Neuronal stem cell (in vitro differentiated cells): ENCODE measurements at regions not wholly inside any gene's neighbourhood (a gene's known extent, or its start where the extent isn't known, plus 50 kb on each side); places are given as distances from the start of the nearest gene placed in this dataset.
"Not testable (repeated sequence)": the region's sequence is repeated elsewhere in the genome, so short reads cannot be mapped to it uniquely, and the experiment has no call there.

Experiments used
- DNase-seq: peaks from one replicate; pipeline ENCODE4 v3.0.0-alpha.2; 2013; ENCODE audit warnings: low spot score
- H2AFZ ChIP-seq: one replicate; pipeline ENCODE4 v1.6.1; 2013; ENCODE audit warnings: mild to moderate bottlenecking, low read length, inconsistent platforms
- H2AK5ac ChIP-seq: 2 replicates; pipeline ENCODE4 v1.6.1; 2013; ENCODE audit warnings: low read depth, mild to moderate bottlenecking, inconsistent platforms, low read length, moderate library complexity, mixed read lengths
- H2BK120ac ChIP-seq: 2 replicates; pipeline ENCODE4 v1.6.1; 2013; ENCODE audit warnings: low read depth, mild to moderate bottlenecking, inconsistent platforms, low read length, moderate library complexity, mixed read lengths
- H2BK12ac ChIP-seq: one replicate; pipeline ENCODE4 v1.6.1; 2013; ENCODE audit warnings: low read length, inconsistent platforms
- H2BK15ac ChIP-seq: 2 replicates; pipeline ENCODE4 v1.6.1; 2013; ENCODE audit warnings: mild to moderate bottlenecking, low read length, inconsistent platforms, mixed read lengths
- H2BK5ac ChIP-seq: one replicate; pipeline ENCODE4 v1.6.1; 2013; ENCODE audit warnings: inconsistent platforms, mild to moderate bottlenecking, low read length, moderate library complexity
- H3K14ac ChIP-seq: one replicate; pipeline ENCODE4 v1.6.1; 2013; ENCODE audit warnings: low read length, inconsistent platforms
- H3K18ac ChIP-seq: 2 replicates; pipeline ENCODE4 v1.6.1; 2013; ENCODE audit warnings: low read length, inconsistent platforms
- H3K23ac ChIP-seq: 2 replicates; pipeline ENCODE4 v1.6.1; 2013; ENCODE audit warnings: low read depth, mild to moderate bottlenecking, mixed read lengths, low read length, inconsistent platforms; ENCODE audit not compliant: poor library complexity
- H3K27ac ChIP-seq: replicated peaks from 3 replicates; pipeline ENCODE4 v1.5.1; 2013; ENCODE audit warnings: low read length, inconsistent platforms
- H3K27me3 ChIP-seq, 3 experiments: 2 replicates each; pipeline ENCODE4 v1.6.1; 2013; ENCODE audit warnings: low read length in 3 of 3, mild to moderate bottlenecking in 2 of 3, inconsistent platforms in 1 of 3, low read depth in 1 of 3, mixed read lengths in 1 of 3, moderate library complexity in 1 of 3; ENCODE audit not compliant: control insufficient read depth in 3 of 3, insufficient read depth in 3 of 3
- H3K36me3 ChIP-seq, 2 donors: replicated peaks in 1 of 2; 2 replicates each; pipeline ENCODE4 v1.6.1; 2013; ENCODE audit warnings: low read length in 2 of 2; ENCODE audit not compliant: control insufficient read depth in 2 of 2, insufficient read depth in 2 of 2
- H3K4ac ChIP-seq: 2 replicates; pipeline ENCODE4 v1.6.1; 2013; ENCODE audit warnings: inconsistent platforms, mild to moderate bottlenecking, low read length, moderate library complexity
- H3K4me1 ChIP-seq, 2 donors: 1 replicate in 1 of 2; 2 replicates in 1 of 2; pipeline ENCODE4 v1.6.1; 2013; ENCODE audit warnings: low read length in 2 of 2, low read depth in 1 of 2; ENCODE audit not compliant: control insufficient read depth in 2 of 2, insufficient read depth in 1 of 2
- H3K4me2 ChIP-seq: one replicate; pipeline ENCODE4 v1.6.1; 2013; ENCODE audit warnings: mild to moderate bottlenecking, low read length, inconsistent platforms; ENCODE audit not compliant: insufficient read depth, poor library complexity, severe bottlenecking
- H3K4me3 ChIP-seq, 2 donors: 2 replicates each; pipeline ENCODE4 v1.5.1; 2013; ENCODE audit warnings: low read length in 2 of 2, mild to moderate bottlenecking in 2 of 2, inconsistent platforms in 1 of 2, moderate library complexity in 1 of 2
- H3K79me1 ChIP-seq: one replicate; pipeline ENCODE4 v1.6.1; 2013; ENCODE audit warnings: low read depth, mild to moderate bottlenecking, inconsistent platforms, low read length, moderate library complexity
- H3K9ac ChIP-seq: one replicate; pipeline ENCODE4 v1.6.1; 2013; ENCODE audit warnings: mild to moderate bottlenecking, low read depth, low read length, inconsistent platforms; ENCODE audit not compliant: poor library complexity
- H3K9me3 ChIP-seq, 2 donors: replicated peaks in 1 of 2; 2 replicates each; pipeline versions ENCODE3 to v1.6.1; 2013; ENCODE audit warnings: low read length in 2 of 2, mild to moderate bottlenecking in 2 of 2, inconsistent platforms in 1 of 2, low read depth in 1 of 2, mixed read lengths in 1 of 2, moderate library complexity in 1 of 2; ENCODE audit not compliant: control insufficient read depth in 2 of 2, insufficient read depth in 1 of 2
- H4K8ac ChIP-seq: one replicate; pipeline ENCODE4 v1.6.1; 2013; ENCODE audit warnings: low read depth, mild to moderate bottlenecking, inconsistent platforms, low read length, moderate library complexity
- H4K91ac ChIP-seq: one replicate; pipeline ENCODE4 v1.6.1; 2013; ENCODE audit warnings: low read length, low read depth, mild to moderate bottlenecking, inconsistent platforms; ENCODE audit not compliant: poor library complexity
- WGBS, 2 donors: extraction: QIAGEN DNeasy Blood & Tissue Kit; methylation state at CpG; one replicate each; pipeline ENCODE4 v1.1.7; 2013; ENCODE audit warnings: missing lambda C conversion rate in 2 of 2, mixed read lengths in 1 of 2; ENCODE audit not compliant: insufficient read length in 2 of 2, insufficient replicate concordance in 1 of 2; ENCODE audit errors: extremely low coverage in 2 of 2; 5-methylcytosine and 5-hydroxymethylcytosine counted together

GRCh38 chr16:31676731-31677130 lies 149.0 kb downstream of the AHSP start:
- Histone ChIP-seq H3K14ac (no peak overlapping the region), H2BK12ac (no peak overlapping the region), H3K4me2 (no peak overlapping the region), H3K9me3 (peaks cover 0 to 29% of the 10 kb centered on the region in 2 donors), H3K27me3 (no peaks in the 10 kb centered on the region), H3K4ac (no peak overlapping the region), H3K4me1 (no peaks in the 10 kb centered on the region), H4K91ac (no peak overlapping the region), H3K36me3 (no peaks in the 10 kb centered on the region), H4K8ac (no peak overlapping the region), H3K18ac (no peak overlapping the region), H2AFZ (no peak overlapping the region), H2AK5ac (no peak overlapping the region), H3K79me1 (no peaks in the 10 kb centered on the region), H3K9ac (no peak overlapping the region), H2BK120ac (no peak overlapping the region), H3K23ac (no peak overlapping the region), H2BK5ac (no peak overlapping the region), H3K27ac (no peak overlapping the region), H3K4me3 (no peak overlapping the region), H2BK15ac (no peak overlapping the region)
- no peak for DNase-seq

DNA sequence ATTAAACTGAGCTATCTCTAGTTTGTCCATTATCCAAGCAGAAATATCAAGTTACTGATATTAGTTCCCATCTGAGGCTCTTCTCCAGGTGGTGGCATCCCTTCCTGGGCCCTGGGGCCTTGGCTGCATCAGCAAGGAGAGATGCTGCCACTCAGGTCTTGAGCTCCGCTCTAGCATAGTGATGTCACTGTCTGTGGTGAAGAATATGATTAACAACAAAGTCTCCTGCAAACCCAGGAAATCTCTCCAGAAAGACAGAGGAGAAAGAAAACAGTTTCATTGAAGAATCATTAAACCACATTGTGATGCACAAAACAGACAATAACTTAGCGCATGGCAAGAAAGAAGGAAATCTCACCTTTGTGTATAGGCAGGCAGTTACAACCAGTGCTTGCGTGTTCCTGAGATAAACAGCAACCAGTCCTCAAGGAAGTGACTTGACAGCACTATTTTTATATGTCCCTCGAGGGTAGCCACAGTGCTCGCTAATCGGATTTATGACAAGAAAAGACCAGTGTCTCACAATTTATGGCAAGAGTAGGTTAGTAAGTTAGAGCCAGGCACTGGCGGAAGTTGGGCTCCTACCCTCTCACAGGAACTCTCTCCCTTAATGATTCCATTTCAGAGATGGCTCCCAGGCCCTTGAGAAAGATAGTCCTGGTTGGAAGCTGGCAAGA lies 151.1 kb downstream of the AHSP start:
- Histone ChIP-seq H3K4me2 (no peak overlapping the region), H2BK15ac (no peak overlapping the region), H2BK5ac (no peak overlapping the region), H2AFZ (no peak overlapping the region), H2BK120ac (no peak overlapping the region), H3K27me3 (no peaks in the 10 kb centered on the region), H3K27ac (no peak overlapping the region), H3K23ac (no peak overlapping the region), H4K91ac (no peak overlapping the region), H4K8ac (no peak overlapping the region), H3K9ac (no peak overlapping the region), H3K4ac (no peak overlapping the region), H2AK5ac (no peak overlapping the region), H3K18ac (no peak overlapping the region), H3K9me3 (peaks cover 0 to 22% of the 10 kb centered on the region in 2 donors), H3K4me1 (no peaks in the 10 kb centered on the region), H3K14ac (no peak overlapping the region), H2BK12ac (no peak overlapping the region), H3K4me3 (no peak overlapping the region), H3K36me3 (no peaks in the 10 kb centered on the region), H3K79me1 (no peaks in the 10 kb centered on the region)
- no peak for DNase-seq
- WGBS, 2 donors, result no CpG with 5 or more reads among the region's 7 CpGs

GRCh38 chr16:31689331-31689730 lies 161.6 kb downstream of the AHSP start:
- H2AFZ ChIP-seq, H3K14ac ChIP-seq, H3K4me3 ChIP-seq, H3K4me2 ChIP-seq, H2BK120ac ChIP-seq, H3K18ac ChIP-seq, H2BK15ac ChIP-seq, H2AK5ac ChIP-seq, H2BK5ac ChIP-seq, H3K36me3 ChIP-seq, H3K9me3 ChIP-seq, H2BK12ac ChIP-seq, H3K4ac ChIP-seq, DNase-seq, H3K27ac ChIP-seq, H3K9ac ChIP-seq, H3K23ac ChIP-seq, H3K79me1 ChIP-seq, H3K4me1 ChIP-seq, H4K91ac ChIP-seq, H3K27me3 ChIP-seq, H4K8ac ChIP-seq: not testable (repeated sequence)
- no CpG with 5 or more reads among the region's 2 CpGs for WGBS, 2 donors

GRCh38 chr16:31692338-31692737 lies 164.6 kb downstream of the AHSP start:
- not testable (repeated sequence) for H4K91ac ChIP-seq, H3K4me3 ChIP-seq, H3K4me2 ChIP-seq, H3K4me1 ChIP-seq, H3K27ac ChIP-seq, H2AK5ac ChIP-seq, H3K14ac ChIP-seq, H2BK5ac ChIP-seq, H3K9me3 ChIP-seq, H4K8ac ChIP-seq, H3K4ac ChIP-seq, DNase-seq, H3K9ac ChIP-seq, H2BK15ac ChIP-seq, H3K79me1 ChIP-seq, H2BK12ac ChIP-seq, H3K23ac ChIP-seq, H3K27me3 ChIP-seq, H3K18ac ChIP-seq, H3K36me3 ChIP-seq, H2BK120ac ChIP-seq, H2AFZ ChIP-seq
- WGBS, 2 donors, result no CpG with 5 or more reads among the region's 3 CpGs
